HG03432 (cell line): ENCODE measurements at regions not wholly inside any gene's neighbourhood (a gene's known extent, or its start where the extent isn't known, plus 50 kb on each side); places are given as distances from the start of the nearest gene placed in this dataset.
"Not testable (repeated sequence)": the region's sequence is repeated elsewhere in the genome, so short reads cannot be mapped to it uniquely, and the experiment has no call there.

ENCODE experiments used
- ATAC-seq: cut with Tn5 transposase; IDR thresholded peaks from one replicate; pipeline ENCODE4 v1.9.1; 2021; ENCODE audit warnings: mild to moderate bottlenecking, moderate library complexity; ENCODE audit not compliant: unreplicated experiment

- ATAC-seq = no peak
These were observed 54.1 kb downstream of the MAFB start for GRCh38 chr20:40634891-40635290.

- ATAC-seq = no peak
These were observed 55.7 kb downstream of the MAFB start for GRCh38 chr20:40633123-40633850.

GRCh38 chr20:40632346-40632976 lies 56.6 kb downstream of the MAFB start:
- ATAC-seq = no peak

- ATAC-seq = no peak
These were observed 57.9 kb downstream of the MAFB start for GRCh38 chr20:40631119-40631631.

GRCh38 chr20:40630713-40631112 lies 58.3 kb downstream of the MAFB start:
- no peak for ATAC-seq

- ATAC-seq = no peak
These were observed 58.9 kb downstream of the MAFB start for GRCh38 chr20:40630099-40630498.

GRCh38 chr20:40628877-40629276 lies 60.2 kb downstream of the MAFB start:
- no peak for ATAC-seq

GRCh38 chr20:40619053-40619452 lies 70.0 kb downstream of the MAFB start:
- ATAC-seq = not testable (repeated sequence)

GRCh38 chr20:40617594-40617993 lies 71.4 kb downstream of the MAFB start:
- no peak for ATAC-seq

- ATAC-seq = no peak
These were observed 76.2 kb downstream of the MAFB start for GRCh38 chr20:40612837-40613236.

- no peak for ATAC-seq
These were observed 76.8 kb downstream of the MAFB start for GRCh38 chr20:40612247-40612646.

- no peak for ATAC-seq
These were observed 78.3 kb downstream of the MAFB start for GRCh38 chr20:40610730-40611129.

- no peak for ATAC-seq
These were observed 81.1 kb downstream of the MAFB start for GRCh38 chr20:40607927-40608326.

GRCh38 chr20:40606660-40607059 lies 82.4 kb downstream of the MAFB start:
- ATAC-seq = no peak

GRCh38 chr20:40606237-40606636 lies 82.8 kb downstream of the MAFB start:
- ATAC-seq = no peak

GRCh38 chr20:40604416-40604815 lies 84.6 kb downstream of the MAFB start:
- ATAC-seq = no peak

- ATAC-seq = no peak
These were observed 85.9 kb downstream of the MAFB start for GRCh38 chr20:40603057-40603651.

GRCh38 chr20:40602381-40602780 lies 86.7 kb downstream of the MAFB start:
- ATAC-seq = no peak

- ATAC-seq = no peak
These were observed 88.4 kb downstream of the MAFB start for GRCh38 chr20:40600441-40601219.

- no peak for ATAC-seq
These were observed 89.0 kb downstream of the MAFB start for GRCh38 chr20:40599987-40600386.

GRCh38 chr20:40592941-40593340 lies 96.1 kb downstream of the MAFB start:
- no peak for ATAC-seq
